Globus pallidus (tissue), 1 donor: ENCODE measurements at regions not wholly inside any gene's neighbourhood (a gene's known extent, or its start where the extent isn't known, plus 50 kb on each side); places are given as distances from the start of the nearest gene placed in this dataset.
"Not testable (repeated sequence)": the region's sequence is repeated elsewhere in the genome, so short reads cannot be mapped to it uniquely, and the experiment has no call there.

Experiments
- DNase-seq: peaks from one replicate; pipeline ENCODE4 v3.0.0-alpha.2; 2015; ENCODE audit warnings: low spot score

DNA sequence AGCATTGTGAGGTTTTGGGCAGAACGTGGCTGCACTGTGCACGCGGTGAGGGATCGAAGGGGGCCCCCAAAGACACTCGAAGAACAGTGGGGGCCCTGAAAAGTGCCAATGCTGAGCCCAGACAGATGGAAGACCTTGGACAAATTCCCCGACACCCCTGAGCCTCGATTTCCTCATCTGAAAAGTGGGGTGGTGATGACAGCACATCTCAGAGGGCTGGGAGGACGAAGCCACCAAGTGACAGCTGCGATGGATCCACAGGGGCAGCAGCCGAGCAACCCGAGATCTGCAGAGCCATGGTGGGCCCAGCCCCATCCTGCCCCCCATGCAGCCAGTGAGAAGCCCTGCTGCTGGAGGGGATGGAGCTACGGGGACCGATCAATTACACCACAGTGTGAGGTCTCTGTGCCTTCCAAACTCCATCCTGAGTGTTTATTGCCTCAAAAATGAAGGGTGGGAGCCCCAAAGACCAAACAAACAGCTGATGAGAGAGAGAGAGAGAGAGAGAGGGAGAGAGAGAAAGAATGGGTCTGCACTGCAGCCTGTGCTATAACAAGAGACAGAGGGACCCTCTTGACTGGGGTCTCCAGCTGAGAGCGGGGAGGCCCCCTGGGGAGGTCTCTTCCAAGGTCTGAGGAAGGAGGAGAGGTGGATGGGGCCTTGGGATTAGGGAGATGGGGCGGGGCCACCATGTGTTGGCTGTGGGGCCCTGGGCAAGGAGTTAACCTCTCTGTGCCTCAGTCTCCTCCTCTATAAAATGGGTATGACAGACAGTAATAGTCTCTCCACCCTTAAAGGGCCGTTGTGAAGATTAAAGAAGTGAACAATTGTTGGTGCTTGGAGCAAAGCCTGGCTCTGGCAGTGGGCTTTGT lies 134.4 kb upstream of the IER5L start:
- no peak for DNase-seq

DNA sequence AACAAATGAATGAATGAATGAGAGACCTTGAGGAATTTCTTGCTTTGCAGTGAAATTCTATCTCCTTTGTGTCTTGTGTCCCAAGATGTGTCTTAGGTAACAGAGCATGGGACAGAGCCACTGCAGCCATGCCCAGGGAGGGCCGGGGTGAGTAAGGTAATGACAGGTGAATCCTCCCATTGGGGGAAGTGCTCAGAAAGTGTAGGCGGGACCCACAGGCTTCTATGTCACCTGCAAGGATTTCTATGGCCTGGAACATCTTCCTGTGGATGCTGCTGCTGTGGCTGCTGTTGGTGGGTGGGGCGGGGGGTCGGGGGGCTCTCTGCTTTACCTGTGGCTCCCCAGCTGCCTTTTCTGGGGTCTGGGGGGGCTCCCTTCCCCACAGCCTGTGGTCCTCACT lies 133.6 kb upstream of the IER5L start:
- no peak for DNase-seq

DNA sequence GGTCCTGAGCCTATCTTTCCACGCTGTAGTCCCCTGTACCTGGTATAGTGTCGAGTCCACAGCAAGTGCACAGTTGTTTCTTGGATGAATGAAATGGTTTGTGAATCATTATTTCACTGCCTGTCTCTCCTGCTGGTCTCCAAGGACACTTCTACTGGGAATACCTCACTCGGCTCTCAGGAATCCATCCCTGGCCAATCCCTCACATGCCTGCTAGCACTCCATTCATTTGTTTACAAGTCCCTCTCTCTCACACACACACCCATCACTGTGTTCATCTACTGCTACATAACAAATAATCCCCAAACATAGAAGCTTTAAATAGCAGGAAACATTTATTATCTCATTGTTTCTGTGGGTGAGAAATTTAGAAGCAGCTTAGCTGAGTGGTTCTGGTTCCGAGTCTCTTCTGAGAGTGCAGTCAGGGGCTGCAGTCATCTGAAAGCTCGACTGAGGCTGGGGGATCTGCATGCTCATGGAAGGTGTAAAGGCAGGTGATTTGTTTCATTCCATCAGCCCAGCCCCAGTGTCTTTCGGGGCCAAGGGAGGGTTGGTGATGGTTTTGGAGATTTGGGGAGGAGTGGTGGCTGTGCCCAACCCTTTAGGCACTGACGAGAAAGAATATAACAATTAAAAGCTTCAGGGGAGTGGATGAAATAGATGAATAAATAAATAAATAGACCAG lies 132.7 kb upstream of the IER5L start:
- no peak for DNase-seq

GRCh38 chr9:129309906-129310305 lies 131.8 kb upstream of the IER5L start:
- no peak for DNase-seq

DNA sequence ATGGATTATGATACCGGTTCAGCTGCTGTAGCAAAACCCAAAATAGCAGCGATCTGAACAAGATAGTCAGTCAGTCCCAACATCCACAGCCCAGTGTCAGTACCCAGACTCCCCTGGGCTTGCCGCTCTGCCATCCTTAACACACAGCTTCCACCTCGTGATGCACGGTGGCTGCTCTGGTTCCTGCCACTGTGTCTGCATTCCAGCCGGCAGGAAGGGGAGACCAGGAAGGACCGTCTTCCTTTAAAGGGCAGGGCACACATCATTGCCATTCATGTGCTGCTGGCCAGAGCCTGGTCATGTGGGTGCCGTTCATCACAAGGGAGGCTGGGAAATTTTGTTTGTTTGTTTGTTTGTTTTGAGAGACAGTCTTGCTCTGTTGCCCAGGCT lies 131.0 kb upstream of the IER5L start:
- DNase-seq: no peak

- DNase-seq: no peak
Measured at GRCh38 chr9:129307227-129307970, 129.3 kb upstream of the IER5L start.

- no peak for DNase-seq
Measured at GRCh38 chr9:129306318-129306973, 128.4 kb upstream of the IER5L start.

GRCh38 chr9:129305246-129305645 lies 127.2 kb upstream of the IER5L start:
- DNase-seq: no peak

DNA sequence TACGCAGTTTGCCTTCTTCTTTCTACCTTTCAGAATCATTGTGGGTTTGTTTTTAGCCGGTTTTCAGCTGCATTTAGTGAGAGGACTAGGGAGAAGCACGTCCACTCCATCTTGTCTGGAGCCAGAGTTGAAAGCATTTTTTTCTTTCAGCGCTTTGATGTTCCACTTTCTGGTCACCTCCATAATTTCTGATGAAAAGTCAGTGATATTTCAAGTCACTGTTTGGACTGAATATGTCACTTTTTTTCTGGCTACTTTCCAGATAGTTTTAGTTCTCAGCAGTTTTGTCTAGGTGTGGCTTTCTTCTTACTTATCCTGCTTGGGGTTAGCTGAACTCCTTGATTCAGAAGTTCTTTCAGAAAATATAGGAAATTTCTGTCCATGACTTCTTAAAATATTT lies 123.9 kb upstream of the IER5L start:
- DNase-seq: no peak

DNA sequence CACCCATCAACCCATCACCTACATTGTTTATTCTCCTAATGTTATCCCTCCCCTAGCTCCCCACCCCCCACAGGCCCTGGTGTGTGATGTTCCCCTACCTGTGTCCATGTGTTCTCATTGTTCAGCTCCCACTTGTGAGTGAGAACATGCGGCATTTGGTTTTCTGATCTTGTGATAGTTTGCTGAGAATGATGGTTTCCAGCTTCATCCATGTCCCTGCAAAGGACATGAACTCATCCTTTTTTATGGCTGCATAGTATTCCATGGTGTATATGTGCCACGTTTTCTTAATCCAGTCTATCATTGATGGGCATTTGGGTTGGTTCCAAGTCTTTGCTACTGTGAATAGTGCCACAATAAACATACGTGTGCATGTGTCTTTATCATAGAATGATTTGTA lies 118.1 kb upstream of the IER5L start:
- DNase-seq: not testable (repeated sequence)

GRCh38 chr9:129291041-129291501 lies 113.0 kb upstream of the IER5L start:
- DNase-seq: no peak

- DNase-seq: no peak
Measured at GRCh38 chr9:129290606-129291005, 112.5 kb upstream of the IER5L start.

DNA sequence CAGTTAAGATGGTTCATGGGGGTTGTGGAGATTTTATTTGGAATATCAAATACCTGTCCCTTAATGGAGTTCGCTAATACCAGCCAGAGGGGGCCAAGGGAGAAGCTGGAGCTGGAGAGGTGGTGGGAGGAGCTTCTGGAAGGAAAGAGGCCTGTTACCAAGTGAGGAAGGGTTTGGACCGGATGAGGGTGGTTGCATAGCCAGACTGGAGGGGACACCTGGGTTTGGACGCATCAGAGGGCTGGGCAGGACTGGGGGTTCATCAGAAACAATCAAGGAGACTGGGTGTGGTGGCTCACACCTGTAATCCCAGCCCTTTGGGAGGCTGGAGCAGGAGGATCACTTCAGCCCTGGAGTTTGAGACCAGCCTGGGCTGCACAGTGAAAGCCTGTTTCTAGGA lies 111.8 kb upstream of the IER5L start:
- DNase-seq: no peak

DNA sequence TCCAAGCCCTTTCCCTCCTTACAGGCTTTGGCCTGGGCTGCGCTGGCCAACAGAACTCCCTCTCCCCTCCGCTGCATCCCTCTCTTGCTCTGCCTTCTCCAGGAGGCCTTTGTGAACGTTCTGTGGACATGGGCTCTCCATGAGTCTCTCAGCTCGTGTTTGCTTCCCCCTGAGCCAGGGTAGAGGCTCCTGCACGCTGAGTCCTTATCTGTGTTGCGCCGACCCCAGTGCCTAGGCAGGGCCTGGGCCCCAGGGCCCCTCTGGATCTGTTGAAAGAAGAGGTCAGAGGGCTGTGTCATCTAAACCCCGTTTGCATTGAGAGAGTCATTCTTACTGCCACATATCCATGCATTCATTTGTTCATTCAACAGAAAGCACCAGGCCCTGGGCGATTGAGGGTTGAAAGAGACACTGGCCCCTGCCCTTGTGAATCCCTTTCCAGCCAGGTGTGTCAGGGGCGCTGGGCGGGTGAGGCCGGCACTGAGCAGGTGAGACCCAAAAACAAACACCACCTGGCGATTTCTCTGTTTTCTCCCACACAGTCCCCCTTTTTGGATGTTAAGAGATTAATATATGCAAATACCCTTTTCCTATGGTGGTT lies 111.2 kb upstream of the IER5L start:
- DNase-seq: no peak

GRCh38 chr9:129287619-129288305 lies 109.7 kb upstream of the IER5L start:
- DNase-seq: no peak

DNA sequence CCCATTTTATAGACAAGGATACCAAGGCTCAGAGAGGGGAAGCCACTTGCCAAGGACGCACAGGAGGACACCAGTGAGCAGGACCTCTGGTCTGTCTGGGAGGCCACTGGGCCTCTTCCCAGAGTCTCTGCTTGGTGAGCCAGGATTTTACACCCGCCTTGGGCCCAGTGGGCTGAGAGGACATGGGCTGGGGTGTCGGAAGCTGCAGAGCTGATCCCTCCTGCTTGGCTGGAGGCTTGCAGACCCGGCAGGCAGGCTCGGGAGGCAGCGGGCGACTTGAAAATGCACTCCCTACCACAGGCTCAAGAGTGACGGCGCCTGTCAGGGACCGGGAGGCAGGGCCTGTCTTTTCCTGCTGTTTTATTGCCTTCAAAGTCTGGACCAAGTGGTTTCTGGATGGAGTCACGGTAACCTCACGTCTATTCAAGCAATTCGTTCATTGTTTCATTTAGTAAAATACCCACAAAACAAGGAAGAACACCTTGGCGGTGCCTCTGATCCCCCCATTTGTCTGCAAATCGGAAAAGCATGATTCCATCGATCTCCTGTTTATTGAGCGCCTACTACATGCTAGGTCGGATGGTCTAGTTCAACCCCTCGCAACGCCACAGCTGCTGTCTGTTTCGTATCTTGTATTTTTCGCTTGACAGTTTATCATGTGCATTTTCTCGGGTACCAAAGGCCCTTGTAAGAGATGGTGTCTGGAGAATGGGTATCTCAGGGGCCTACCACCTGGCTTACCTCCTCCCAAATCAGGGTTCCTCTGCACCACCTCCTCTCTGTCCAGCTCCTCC lies 108.1 kb upstream of the IER5L start:
- DNase-seq: no peak

DNA sequence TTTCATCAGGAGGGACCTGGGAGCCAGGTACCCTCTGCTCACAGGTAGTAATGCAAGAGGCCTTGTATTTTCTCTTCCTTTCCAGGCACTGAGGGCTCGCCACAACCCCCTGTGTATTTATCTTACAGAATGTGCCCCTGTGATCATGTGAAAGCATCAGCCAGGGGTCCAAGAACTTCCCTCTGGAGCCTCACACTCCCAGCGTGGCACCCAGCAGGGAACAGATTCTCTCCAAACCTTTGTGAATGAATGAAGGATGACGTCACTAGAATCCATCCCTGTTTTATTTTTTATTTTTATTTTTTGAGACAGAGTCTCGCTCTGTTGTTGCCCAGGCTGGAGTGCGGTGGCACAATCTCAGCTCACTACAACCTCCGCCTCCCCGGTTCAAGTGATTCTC lies 107.3 kb upstream of the IER5L start:
- no peak for DNase-seq

DNA sequence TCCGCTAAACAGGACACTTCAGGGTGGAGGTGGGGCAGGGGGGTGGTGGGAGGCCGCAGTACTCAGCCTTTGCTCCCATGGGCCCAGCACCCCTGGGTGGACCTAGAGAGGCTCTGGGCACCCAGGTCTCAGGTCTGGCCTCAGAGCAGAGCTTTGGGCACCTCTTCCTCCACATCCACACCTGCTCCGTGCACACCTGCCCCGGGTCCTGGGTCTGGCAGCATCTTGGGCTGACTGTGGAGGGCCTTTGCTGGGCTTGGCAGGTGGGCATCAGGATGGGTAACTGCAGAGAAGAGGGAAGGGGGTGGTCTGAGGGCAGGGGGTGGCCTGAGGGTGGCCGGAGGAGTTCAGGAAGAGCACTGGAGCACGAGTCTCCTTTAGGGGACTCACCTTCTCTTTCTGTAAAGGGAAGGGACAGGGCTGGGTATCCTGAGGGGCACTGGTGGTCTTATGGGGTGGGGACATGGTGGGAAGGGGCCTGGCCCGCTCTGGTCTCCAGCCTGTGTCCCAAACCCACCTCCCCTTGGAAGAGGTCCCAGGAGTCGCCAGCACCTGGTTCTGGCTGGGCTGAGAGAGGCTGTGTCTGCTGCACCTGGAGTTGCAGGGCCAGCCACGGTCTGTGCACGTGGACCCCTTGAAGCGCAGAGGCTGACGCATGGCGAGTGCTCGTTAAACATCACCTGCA lies 106.7 kb upstream of the IER5L start:
- no peak for DNase-seq

- no peak for DNase-seq
Measured at GRCh38 chr9:129283705-129284606, 105.9 kb upstream of the IER5L start.
